HEK293 (cell line): ENCODE measurements at regions not wholly inside any gene's neighbourhood (a gene's known extent, or its start where the extent isn't known, plus 50 kb on each side); places are given as distances from the start of the nearest gene placed in this dataset.
"Not testable (repeated sequence)": the region's sequence is repeated elsewhere in the genome, so short reads cannot be mapped to it uniquely, and the experiment has no call there.

Experiments
- CTCF ChIA-PET: fragments of 350-600 bp; formaldehyde crosslinking; extraction: SDS; loops from one replicate; lab custom pipeline; 2021; ENCODE audit warnings: antibody characterized with exemption; lab: Yijun Ruan, JAX
- POLR2A ChIA-PET: fragments of 300-600 bp; formaldehyde crosslinking; extraction: SDS; loops from one replicate; lab custom pipeline; 2020; ENCODE audit warnings: antibody characterized with exemption, inconsistent platforms; lab: Yijun Ruan, JAX
- H3K27ac ChIP-seq: fragments of 200-500 bp; sonication (Bioruptor generic); 2 replicates; pipeline ENCODE4 v1.5.1; 2014; ENCODE audit warnings: low read depth, low read length, control low read depth, inconsistent platforms; ENCODE audit errors: extremely low read depth
- H3K36me3 ChIP-seq, 2 experiments: fragments of 200-500 bp in 1 of 2; sonication (Bioruptor generic) in 1 of 2; 1 replicate in 1 of 2; 2 replicates in 1 of 2; pipeline ENCODE4 v1.5.1; 2014 to 2017; ENCODE audit warnings: inconsistent platforms in 2 of 2, low read length in 2 of 2; ENCODE audit not compliant: control insufficient read depth in 2 of 2, insufficient read depth in 1 of 2
- H3K4me1 ChIP-seq: fragments of 200-500 bp; sonication (Bioruptor generic); 2 replicates; pipeline ENCODE4 v1.5.1; 2014; ENCODE audit warnings: mild to moderate bottlenecking, low read length, inconsistent platforms; ENCODE audit not compliant: control insufficient read depth, insufficient read depth
- H3K4me3 ChIP-seq: 2 replicates; pipeline ENCODE4 v1.5.1; 2011; ENCODE audit warnings: low read depth, mild to moderate bottlenecking, control low read depth, low read length, moderate library complexity
- H3K9me3 ChIP-seq: fragments of 200-500 bp; sonication (Bioruptor generic); 2 replicates; pipeline ENCODE4 v1.5.1; 2014; ENCODE audit warnings: low read depth, low read length, inconsistent platforms; ENCODE audit not compliant: control insufficient read depth, insufficient read depth
- GLIS2 ChIP-seq: fragments of 450-650 bp; formaldehyde crosslinking; IDR thresholded peaks from 2 replicates; pipeline ENCODE4 v1.5.1; 2016; ENCODE audit warnings: missing biosample characterization, missing genetic modification characterization
- KLF16 ChIP-seq: fragments of 450-650 bp; formaldehyde crosslinking; IDR thresholded peaks from 2 replicates; pipeline ENCODE4 v1.5.1; 2017; ENCODE audit warnings: missing biosample characterization, missing genetic modification characterization
- KLF8 ChIP-seq: fragments of 450-650 bp; formaldehyde crosslinking; IDR thresholded peaks from 2 replicates; pipeline ENCODE4 v1.5.1; 2016; ENCODE audit warnings: missing biosample characterization, missing genetic modification characterization
- MZF1 ChIP-seq: fragments of 450-650 bp; formaldehyde crosslinking; IDR thresholded peaks from 2 replicates; pipeline ENCODE4 v1.5.1; 2017; ENCODE audit warnings: missing biosample characterization, missing genetic modification characterization, borderline replicate concordance
- SETDB1 ChIP-seq: IDR thresholded peaks from one replicate; pipeline ENCODE4 v1.6.1; 2017; ENCODE audit warnings: mild to moderate bottlenecking, low read length, moderate library complexity, mixed read lengths; ENCODE audit not compliant: insufficient read length
- ZFHX2 ChIP-seq: fragments of 450-650 bp; formaldehyde crosslinking; conservative IDR thresholded peaks from 2 replicates; pipeline ENCODE4 v1.5.1; 2016; ENCODE audit warnings: missing biosample characterization, missing genetic modification characterization
- ZNF133 ChIP-seq: fragments of 450-650 bp; formaldehyde crosslinking; IDR thresholded peaks from 2 replicates; pipeline ENCODE4 v1.5.1; 2016; ENCODE audit warnings: missing biosample characterization, missing genetic modification characterization
- ZNF138 ChIP-seq: fragments of 450-650 bp; formaldehyde crosslinking; IDR thresholded peaks from 2 replicates; pipeline ENCODE4 v1.5.1; 2016; ENCODE audit warnings: missing biosample characterization, missing genetic modification characterization, borderline replicate concordance
- ZNF140 ChIP-seq: fragments of 450-650 bp; formaldehyde crosslinking; IDR thresholded peaks from 2 replicates; pipeline ENCODE4 v1.5.1; 2016; ENCODE audit warnings: missing biosample characterization, missing genetic modification characterization
- ZNF211 ChIP-seq: fragments of 450-650 bp; formaldehyde crosslinking; IDR thresholded peaks from 2 replicates; pipeline ENCODE4 v1.5.1; 2016; ENCODE audit warnings: low read depth, missing biosample characterization, missing genetic modification characterization
- ZNF221 ChIP-seq: fragments of 450-650 bp; formaldehyde crosslinking; IDR thresholded peaks from 2 replicates; pipeline ENCODE4 v1.5.1; 2017; ENCODE audit warnings: missing biosample characterization, missing genetic modification characterization, borderline replicate concordance
- ZNF23 ChIP-seq: fragments of 450-650 bp; formaldehyde crosslinking; IDR thresholded peaks from 2 replicates; pipeline ENCODE4 v1.5.1; 2016; ENCODE audit warnings: missing biosample characterization, missing genetic modification characterization, borderline replicate concordance
- ZNF248 ChIP-seq: fragments of 450-650 bp; formaldehyde crosslinking; IDR thresholded peaks from 2 replicates; pipeline ENCODE4 v1.5.1; 2017; ENCODE audit warnings: missing biosample characterization, missing genetic modification characterization
- ZNF26 ChIP-seq: fragments of 450-650 bp; formaldehyde crosslinking; IDR thresholded peaks from 2 replicates; pipeline ENCODE4 v1.5.1; 2016; ENCODE audit warnings: missing biosample characterization, missing genetic modification characterization
- ZNF341 ChIP-seq: fragments of 450-650 bp; formaldehyde crosslinking; IDR thresholded peaks from 2 replicates; pipeline ENCODE4; 2016; ENCODE audit warnings: low read depth, missing biosample characterization, missing genetic modification characterization
- ZNF350 ChIP-seq: fragments of 450-650 bp; formaldehyde crosslinking; IDR thresholded peaks from 2 replicates; pipeline ENCODE4 v1.5.0; 2017; ENCODE audit warnings: missing biosample characterization, mild to moderate bottlenecking, missing genetic modification characterization
- ZNF555 ChIP-seq: fragments of 450-650 bp; formaldehyde crosslinking; conservative IDR thresholded peaks from 2 replicates; pipeline ENCODE4 v1.5.1; 2017; ENCODE audit warnings: missing biosample characterization, mild to moderate bottlenecking, missing genetic modification characterization, inconsistent platforms
- ZNF610 ChIP-seq: fragments of 450-650 bp; formaldehyde crosslinking; IDR thresholded peaks from 2 replicates; pipeline ENCODE4 v1.5.1; 2016; ENCODE audit warnings: missing biosample characterization, missing genetic modification characterization, borderline replicate concordance
- ZSCAN18 ChIP-seq: fragments of 450-650 bp; formaldehyde crosslinking; IDR thresholded peaks from 2 replicates; pipeline ENCODE4 v1.5.1; 2016; ENCODE audit warnings: missing biosample characterization, missing genetic modification characterization
- TF ChIP-seq, protein P1 (sequence below): fragments of 450-650 bp; formaldehyde crosslinking; IDR thresholded peaks from 2 replicates; pipeline ENCODE4 v1.5.1; 2016; ENCODE audit warnings: missing biosample characterization, missing genetic modification characterization

GRCh38 chr5:82956600-82956999 is 120.6 kb downstream of the TMEM167A start:
- POLR2A ChIA-PET: no interaction called here
- peak; percentile 89 for TF ChIP-seq SETDB1
- TF ChIP-seq ZNF350 (tag by site-specific recombination): no peak
- no peaks in the 10 kb centered on the region for H3K36me3 ChIP-seq
- no peaks in the 10 kb centered on the region for H3K9me3 ChIP-seq
- H3K4me3 ChIP-seq: no peak overlapping the region
- H3K4me1 ChIP-seq: no peaks in the 10 kb centered on the region
- H3K27ac ChIP-seq: no peak overlapping the region
- CTCF ChIA-PET: interaction anchor here (0.6 kb wide), 1 partner anchor 19 kb away, joined by 3 read pairs; no protein-coding TSS in a partner anchor

DNA sequence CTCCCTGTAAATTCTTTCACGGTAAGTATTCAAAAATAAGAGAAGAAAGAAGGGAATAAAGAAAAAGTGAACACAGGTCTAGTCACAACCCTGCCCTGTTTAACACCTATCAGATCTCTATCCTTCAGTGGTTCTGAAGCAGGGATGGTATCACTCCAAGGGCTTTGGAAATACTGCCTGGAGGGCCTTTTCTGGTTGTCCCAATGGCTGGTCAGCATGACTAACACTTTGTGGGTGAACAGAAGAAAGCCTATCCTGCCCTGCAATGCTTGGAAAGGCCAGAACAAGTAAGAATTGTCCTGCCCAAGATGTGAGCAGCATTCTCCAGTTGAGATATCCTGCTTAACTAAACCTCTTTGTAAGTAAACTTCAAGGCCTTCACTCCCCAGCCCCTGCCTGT is 124.9 kb downstream of the TMEM167A start:
- H3K4me3 ChIP-seq: no peak overlapping the region
- no peaks in the 10 kb centered on the region for H3K36me3 ChIP-seq
- H3K4me1 ChIP-seq: no peaks in the 10 kb centered on the region
- H3K27ac ChIP-seq: no peak overlapping the region
- TF ChIP-seq KLF8 (tag by site-specific recombination) (no peak), ZNF26 (no peak), ZNF341 (tag by site-specific recombination) (no peak), ZSCAN18 (tag by site-specific recombination) (no peak), ZFHX2 (tag by site-specific recombination) (no peak)
- ChIA-PET CTCF (no interaction called here), POLR2A (no interaction called here)
- H3K9me3 ChIP-seq: no peaks in the 10 kb centered on the region

DNA sequence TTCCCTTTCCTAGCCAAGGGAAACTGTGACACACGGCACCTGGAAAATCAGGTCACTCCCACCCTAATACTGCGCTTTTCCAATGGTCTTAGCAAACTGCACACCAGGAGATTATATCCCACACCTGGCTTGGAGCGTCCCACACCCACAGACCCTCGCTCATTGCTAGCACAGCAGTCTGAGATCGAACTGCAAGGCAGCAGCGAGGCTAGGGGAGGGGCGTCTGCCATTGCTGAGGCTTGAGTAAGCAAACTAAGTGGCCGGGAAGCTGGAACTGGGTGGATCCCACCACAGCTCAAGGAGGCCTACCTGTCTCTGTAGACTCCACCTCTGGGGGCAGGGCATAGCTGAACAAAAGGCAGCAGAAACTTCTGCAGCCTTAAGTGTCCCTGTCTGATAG is 132.9 kb downstream of the TMEM167A start:
- CTCF ChIA-PET, POLR2A ChIA-PET: not testable (repeated sequence)

GRCh38 chr5:82942083-82942881 is 134.9 kb downstream of the TMEM167A start:
- no peaks in the 10 kb centered on the region for H3K9me3 ChIP-seq
- ChIA-PET CTCF (interaction anchor here (0.7 kb wide), 1 partner anchor 43 kb away, joined by 3 read pairs; no protein-coding TSS in a partner anchor), POLR2A (interaction anchor here (1.1 kb wide), 1 partner anchor 135 kb away, joined by 3 read pairs; the partner anchor contains the start of genes TMEM167A and XRCC4)
- H3K4me3 ChIP-seq: no peak overlapping the region
- no peak overlapping the region for H3K27ac ChIP-seq
- H3K4me1 ChIP-seq: peaks cover 3% of the 10 kb centered on the region; the same call in 1 of the 2 replicates
- no peaks in the 10 kb centered on the region for H3K36me3 ChIP-seq
- TF ChIP-seq ZNF23 (tag by site-specific recombination): no peak
- no peak for TF ChIP-seq KLF16 (tag by site-specific recombination)
- no peak for TF ChIP-seq ZNF211 (tag by site-specific recombination)
- no peak for TF ChIP-seq ZNF138
- no peak for TF ChIP-seq MZF1 (tag by site-specific recombination)
- TF ChIP-seq ZNF140: no peak
- TF ChIP-seq, protein P1, sequence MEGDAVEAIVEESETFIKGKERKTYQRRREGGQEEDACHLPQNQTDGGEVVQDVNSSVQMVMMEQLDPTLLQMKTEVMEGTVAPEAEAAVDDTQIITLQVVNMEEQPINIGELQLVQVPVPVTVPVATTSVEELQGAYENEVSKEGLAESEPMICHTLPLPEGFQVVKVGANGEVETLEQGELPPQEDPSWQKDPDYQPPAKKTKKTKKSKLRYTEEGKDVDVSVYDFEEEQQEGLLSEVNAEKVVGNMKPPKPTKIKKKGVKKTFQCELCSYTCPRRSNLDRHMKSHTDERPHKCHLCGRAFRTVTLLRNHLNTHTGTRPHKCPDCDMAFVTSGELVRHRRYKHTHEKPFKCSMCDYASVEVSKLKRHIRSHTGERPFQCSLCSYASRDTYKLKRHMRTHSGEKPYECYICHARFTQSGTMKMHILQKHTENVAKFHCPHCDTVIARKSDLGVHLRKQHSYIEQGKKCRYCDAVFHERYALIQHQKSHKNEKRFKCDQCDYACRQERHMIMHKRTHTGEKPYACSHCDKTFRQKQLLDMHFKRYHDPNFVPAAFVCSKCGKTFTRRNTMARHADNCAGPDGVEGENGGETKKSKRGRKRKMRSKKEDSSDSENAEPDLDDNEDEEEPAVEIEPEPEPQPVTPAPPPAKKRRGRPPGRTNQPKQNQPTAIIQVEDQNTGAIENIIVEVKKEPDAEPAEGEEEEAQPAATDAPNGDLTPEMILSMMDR (tag by site-specific recombination): no peak
- TF ChIP-seq ZNF248 (tag by site-specific recombination): no peak
- no peak for TF ChIP-seq ZNF221 (tag by site-specific recombination)
- TF ChIP-seq ZNF26: no peak
- TF ChIP-seq ZNF610: no peak
- no peak for TF ChIP-seq ZNF555 (tag by site-specific recombination)
- no peak for TF ChIP-seq ZNF133
- no peak for TF ChIP-seq GLIS2 (tag by site-specific recombination)
- TF ChIP-seq ZNF341 (tag by site-specific recombination): no peak

More for the DNA sequence above, 132.9 kb downstream of the TMEM167A start:
- not testable (repeated sequence) for H3K27ac ChIP-seq, H3K9me3 ChIP-seq, H3K4me1 ChIP-seq, H3K36me3 ChIP-seq, H3K4me3 ChIP-seq
